Transverse colon (tissue), 4 donors: ENCODE measurements at regions not wholly inside any gene's neighbourhood (a gene's known extent, or its start where the extent isn't known, plus 50 kb on each side); places are given as distances from the start of the nearest gene placed in this dataset.

Experiments
- DNase-seq: peaks from one replicate; pipeline ENCODE4 v3.0.0-alpha.2; 2019
- H3K27ac ChIP-seq, 4 donors: fragments of 200-600 bp; sonication (generic); 2 replicates each; pipeline ENCODE4 v1.5.1; 2016 to 2018; ENCODE audit warnings: inconsistent platforms in 4 of 4
- H3K27me3 ChIP-seq: fragments of 200-600 bp; sonication (generic); 2 replicates; pipeline ENCODE4 v1.5.1; 2017; ENCODE audit warnings: inconsistent platforms
- H3K36me3 ChIP-seq, 4 donors: fragments of 200-600 bp; sonication (generic); 2 replicates each; pipeline ENCODE4 v1.5.1; 2017 to 2019; ENCODE audit warnings: inconsistent platforms in 4 of 4
- H3K4me1 ChIP-seq, 4 donors: fragments of 200-600 bp; sonication (generic); 2 replicates each; pipeline ENCODE4 v1.5.1; 2017 to 2020; ENCODE audit warnings: inconsistent platforms in 4 of 4
- H3K4me3 ChIP-seq, 4 donors: fragments of 200-600 bp; sonication (generic); 1 replicate in 1 of 4; 2 replicates in 3 of 4; pipeline versions ENCODE4 v1.5.1 to v1.6.1; 2017 to 2019; ENCODE audit warnings: inconsistent platforms in 4 of 4
- H3K9me3 ChIP-seq, 2 donors: fragments of 200-600 bp; sonication (generic); 2 replicates each; pipeline ENCODE4 v1.5.1; 2017 to 2019; ENCODE audit warnings: inconsistent platforms in 2 of 2
- CTCF ChIP-seq, 5 experiments: fragments of 200-600 bp in 3 of 5; fragments of 450-650 bp in 2 of 5; sonication (generic) in 3 of 5; IDR thresholded peaks; 1 replicate in 2 of 5; 2 replicates in 3 of 5; pipeline ENCODE4 v1.5.1; 2016 to 2017; ENCODE audit warnings: antibody characterized with exemption in 5 of 5, inconsistent platforms in 3 of 5, mild to moderate bottlenecking in 2 of 5, moderate library complexity in 1 of 5
- EP300 ChIP-seq: sonication (generic); formaldehyde crosslinking; IDR thresholded peaks from one replicate; pipeline ENCODE4 v1.6.1; 2017; ENCODE audit warnings: antibody characterized with exemption, low read depth
- POLR2A ChIP-seq: fragments of 450-650 bp; IDR thresholded peaks from one replicate; pipeline ENCODE4 v1.6.1; 2016; ENCODE audit warnings: antibody characterized with exemption, mild to moderate bottlenecking, moderate library complexity
- POLR2AphosphoS5 ChIP-seq, 3 donors: sonication (generic); formaldehyde crosslinking; IDR thresholded peaks; one replicate each; pipeline ENCODE4 v1.6.1; 2016; ENCODE audit warnings: antibody characterized with exemption in 3 of 3
- WGBS, 2 donors: methylation state at CpG; one replicate each; pipeline ENCODE4 v1.1.5; 2018; ENCODE audit warnings: low coverage in 1 of 2; 5-methylcytosine and 5-hydroxymethylcytosine counted together
- in situ Hi-C, 4 donors: fragments of 200-750 bp; cut with MboI; loops; one replicate each; pipeline versions ENCODE4 v1.15.0 to v1.15.1; 2017; ENCODE audit warnings: low sequenced_read_pairs in 3 of 4, low pct_ligation_motif_present in 1 of 4, low pct_unique_long_range_greater_than_20kb in 1 of 4
- intact Hi-C: fragments of 100-400 bp; cut with DNase I; formaldehyde crosslinking; loops from one replicate; pipeline ENCODE4 v1.15.1; 2023; ENCODE audit warnings: low total_unique reads

- DNase-seq = no peak
- no peaks in the 10 kb centered on the region for H3K9me3 ChIP-seq
- H3K4me3 ChIP-seq = no peak overlapping the region
- in situ Hi-C loops = no loop called here
- no peak overlapping the region for H3K27ac ChIP-seq
- H3K27me3 ChIP-seq = no peaks in the 10 kb centered on the region
- TF ChIP-seq CTCF (IDR thresholded peaks at IDR 0.05) (no peak), POLR2AphosphoS5 (IDR thresholded peaks at IDR 0.05) (no peak), POLR2A (no peak), EP300 (no peak)
- intact Hi-C loops = no loop called here
- H3K4me1 ChIP-seq = no peaks in the 10 kb centered on the region
- no peaks in the 10 kb centered on the region for H3K36me3 ChIP-seq
- WGBS, 2 donors = 63 to 76% methylated on average over 5 of the region's 5 CpGs
Observed at GRCh38 chr12:97936165-97936564, 473.6 kb downstream of the RMST start.

GRCh38 chr12:97938031-97938430, 475.4 kb downstream of the RMST start:
- no peak for DNase-seq
- intact Hi-C loops (no loop called here), in situ Hi-C loops (no loop called here)
- TF ChIP-seq CTCF (IDR thresholded peaks at IDR 0.05) (no peak), POLR2AphosphoS5 (IDR thresholded peaks at IDR 0.05) (no peak), EP300 (no peak), POLR2A (no peak)
- H3K9me3 ChIP-seq = no peaks in the 10 kb centered on the region
- H3K4me1 ChIP-seq = no peaks in the 10 kb centered on the region
- H3K27me3 ChIP-seq = no peaks in the 10 kb centered on the region
- H3K36me3 ChIP-seq = no peaks in the 10 kb centered on the region
- no peak overlapping the region for H3K27ac ChIP-seq
- H3K4me3 ChIP-seq = no peak overlapping the region

DNA sequence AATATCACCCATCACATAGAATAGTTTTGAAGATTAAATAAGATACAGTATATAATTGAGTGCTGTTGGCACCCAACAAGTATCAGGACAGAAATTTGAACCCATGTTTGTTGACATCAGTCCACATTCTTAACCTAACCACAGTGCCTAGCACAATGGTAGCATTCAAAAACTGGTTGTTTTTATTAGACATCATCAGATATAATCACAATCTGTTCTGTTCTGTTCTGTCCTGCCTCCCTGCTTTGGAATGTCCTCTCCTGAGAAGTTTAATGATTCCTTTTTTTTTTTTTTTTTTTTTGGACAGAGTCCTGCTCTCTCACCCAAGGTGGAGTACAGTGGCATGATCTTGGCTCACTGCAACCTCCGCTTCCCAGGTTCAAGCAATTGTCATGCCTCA, 476.6 kb downstream of the RMST start:
- intact Hi-C loops = no loop called here
- Histone ChIP-seq H3K4me3 (no peak overlapping the region), H3K27ac (no peak overlapping the region), H3K9me3 (no peaks in the 10 kb centered on the region), H3K36me3 (no peaks in the 10 kb centered on the region), H3K27me3 (no peaks in the 10 kb centered on the region), H3K4me1 (no peaks in the 10 kb centered on the region)
- 93% methylated on average over 1 of the region's 1 CpG; no CpG with 5 or more reads in 1 of the 2 donors for WGBS, 2 donors
- in situ Hi-C loops = no loop called here
- no peak for DNase-seq
- no peak for TF ChIP-seq POLR2AphosphoS5 (IDR thresholded peaks at IDR 0.05)
- TF ChIP-seq POLR2A = no peak
- TF ChIP-seq CTCF (IDR thresholded peaks at IDR 0.05) = no peak
- TF ChIP-seq EP300 = no peak

DNA sequence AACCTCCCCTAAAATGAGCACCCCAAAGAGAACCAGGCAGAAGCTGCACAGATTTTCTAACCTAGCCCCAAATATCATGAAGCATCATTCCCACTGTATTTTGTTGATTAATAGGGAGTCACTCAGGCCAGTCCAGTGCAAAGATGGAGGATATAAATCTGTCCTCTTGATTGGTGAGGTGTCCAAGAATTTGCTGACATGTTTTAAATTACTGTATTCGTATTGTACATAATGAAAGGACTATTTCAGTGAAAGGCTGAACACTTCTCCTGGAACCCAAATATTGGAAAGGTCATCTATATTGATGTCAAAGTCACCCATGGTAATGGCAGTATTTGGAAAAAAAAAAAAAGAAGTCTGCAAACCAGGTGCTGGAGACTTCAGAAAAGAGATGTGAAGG, 477.5 kb downstream of the RMST start:
- no peaks in the 10 kb centered on the region for H3K9me3 ChIP-seq
- no peaks in the 10 kb centered on the region for H3K27me3 ChIP-seq
- 86% methylated on average over 1 of the region's 1 CpG; no CpG with 5 or more reads in 1 of the 2 donors for WGBS, 2 donors
- no peak for DNase-seq
- no peaks in the 10 kb centered on the region for H3K4me1 ChIP-seq
- no peak overlapping the region for H3K27ac ChIP-seq
- in situ Hi-C loops (no loop called here), intact Hi-C loops (no loop called here)
- H3K36me3 ChIP-seq = no peaks in the 10 kb centered on the region
- TF ChIP-seq EP300 (no peak), CTCF (IDR thresholded peaks at IDR 0.05) (no peak), POLR2AphosphoS5 (IDR thresholded peaks at IDR 0.05) (no peak), POLR2A (no peak)
- no peak overlapping the region for H3K4me3 ChIP-seq
